Liver (tissue), 7 donors: ENCODE measurements at regions not wholly inside any gene's neighbourhood (a gene's known extent, or its start where the extent isn't known, plus 50 kb on each side); places are given as distances from the start of the nearest gene placed in this dataset.

ENCODE experiments used
- DNase-seq: peaks from one replicate; pipeline ENCODE4 v3.0.0-alpha.2; 2017; ENCODE audit warnings: low spot score
- H3K27ac ChIP-seq, 2 donors: one replicate each; pipeline ENCODE4 v1.7.0; 2013; ENCODE audit warnings: inconsistent platforms in 2 of 2, low read length in 2 of 2, control low read depth in 1 of 2, low read depth in 1 of 2, mild to moderate bottlenecking in 1 of 2
- H3K27me3 ChIP-seq, 4 donors: one replicate each; pipeline versions ENCODE4 v1.6.1 to v1.7.0; 2013; ENCODE audit warnings: low read length in 3 of 4, inconsistent platforms in 1 of 4, mild to moderate bottlenecking in 1 of 4, moderate library complexity in 1 of 4; ENCODE audit not compliant: control insufficient read depth in 4 of 4, insufficient read depth in 4 of 4
- H3K36me3 ChIP-seq, 4 donors: one replicate each; pipeline versions ENCODE4 v1.6.1 to v1.7.0; 2013; ENCODE audit warnings: low read length in 3 of 4, mild to moderate bottlenecking in 3 of 4, low read depth in 1 of 4, moderate library complexity in 1 of 4; ENCODE audit not compliant: control insufficient read depth in 4 of 4, insufficient read depth in 3 of 4
- H3K4me1 ChIP-seq, 4 donors: one replicate each; pipeline versions ENCODE4 v1.6.1 to v1.7.0; 2013; ENCODE audit warnings: low read length in 3 of 4, mild to moderate bottlenecking in 3 of 4, moderate library complexity in 1 of 4; ENCODE audit not compliant: control insufficient read depth in 4 of 4, insufficient read depth in 4 of 4
- H3K4me3 ChIP-seq, 3 donors: one replicate each; pipeline versions ENCODE4 v1.6.1 to v1.7.0; 2013; ENCODE audit warnings: low read length in 3 of 3, control low read depth in 1 of 3, low read depth in 1 of 3, mild to moderate bottlenecking in 1 of 3
- H3K9ac ChIP-seq, 2 donors: one replicate each; pipeline ENCODE4 v1.7.0; 2013; ENCODE audit warnings: low read length in 2 of 2, mild to moderate bottlenecking in 2 of 2, moderate library complexity in 2 of 2, control low read depth in 1 of 2, low read depth in 1 of 2
- H3K9me3 ChIP-seq, 4 donors: one replicate each; pipeline versions ENCODE4 v1.6.1 to v1.7.0; 2013; ENCODE audit warnings: low read length in 3 of 4; ENCODE audit not compliant: control insufficient read depth in 4 of 4
- EGR1 ChIP-seq, 2 donors: IDR thresholded peaks; 2 replicates each; pipeline ENCODE4 v1.6.1; 2016 to 2018; ENCODE audit warnings: antibody characterized with exemption in 2 of 2, low read depth in 2 of 2
- FOXA1 ChIP-seq: IDR thresholded peaks from 2 replicates; pipeline ENCODE4 v1.6.1; 2016; ENCODE audit warnings: antibody characterized with exemption
- GABPA ChIP-seq, 2 donors: IDR thresholded peaks in 1 of 2; conservative IDR thresholded peaks in 1 of 2; 2 replicates each; pipeline ENCODE4 v1.6.1; 2016; ENCODE audit warnings: antibody characterized with exemption in 2 of 2, mild to moderate bottlenecking in 1 of 2, moderate library complexity in 1 of 2
- HNF4G ChIP-seq: IDR thresholded peaks from 2 replicates; pipeline ENCODE4 v1.6.1; 2016; ENCODE audit warnings: antibody characterized with exemption
- JUND ChIP-seq, 2 donors: IDR thresholded peaks; 2 replicates each; pipeline ENCODE4 v1.6.1; 2016; ENCODE audit warnings: antibody characterized with exemption in 2 of 2
- NR2F2 ChIP-seq: IDR thresholded peaks from 2 replicates; pipeline ENCODE4 v1.6.1; 2016; ENCODE audit warnings: antibody characterized with exemption
- RAD21 ChIP-seq, 2 donors: IDR thresholded peaks; 2 replicates each; pipeline ENCODE4 v1.6.1; 2016; ENCODE audit warnings: antibody characterized with exemption in 2 of 2, mild to moderate bottlenecking in 2 of 2
- RXRA ChIP-seq, 2 donors: IDR thresholded peaks; 2 replicates each; pipeline ENCODE4 v1.6.1; 2017 to 2018; ENCODE audit warnings: antibody characterized with exemption in 2 of 2, mild to moderate bottlenecking in 1 of 2
- SP1 ChIP-seq: IDR thresholded peaks from 2 replicates; pipeline ENCODE4 v1.6.1; 2018; ENCODE audit warnings: antibody characterized with exemption, mild to moderate bottlenecking
- TAF1 ChIP-seq: conservative IDR thresholded peaks from 2 replicates; pipeline ENCODE4 v1.6.1; 2016; ENCODE audit warnings: antibody characterized with exemption, mild to moderate bottlenecking
- YY1 ChIP-seq: IDR thresholded peaks from 2 replicates; pipeline ENCODE4 v1.6.1; 2016; ENCODE audit warnings: antibody characterized with exemption, mild to moderate bottlenecking
- WGBS: extraction: QIAGEN DNeasy Blood & Tissue Kit; methylation state at CpG from one replicate; pipeline ENCODE4 v1.1.7; 2013; 5-methylcytosine and 5-hydroxymethylcytosine counted together
- TF ChIP-seq, protein P1 (sequence below): IDR thresholded peaks from 2 replicates; pipeline ENCODE4 v1.6.1; 2016; ENCODE audit warnings: antibody characterized with exemption, mild to moderate bottlenecking
- TF ChIP-seq, protein P2 (sequence below): IDR thresholded peaks from 2 replicates; pipeline ENCODE4 v1.6.1; 2016; ENCODE audit warnings: antibody characterized with exemption
- TF ChIP-seq, protein P3 (sequence below): IDR thresholded peaks from 2 replicates; pipeline ENCODE4 v1.6.1; 2016; ENCODE audit warnings: antibody characterized with exemption
- donor health status: healthy.
- donor health status: healthy.
- donor health status: healthy.
- donor health status: healthy.

DNA sequence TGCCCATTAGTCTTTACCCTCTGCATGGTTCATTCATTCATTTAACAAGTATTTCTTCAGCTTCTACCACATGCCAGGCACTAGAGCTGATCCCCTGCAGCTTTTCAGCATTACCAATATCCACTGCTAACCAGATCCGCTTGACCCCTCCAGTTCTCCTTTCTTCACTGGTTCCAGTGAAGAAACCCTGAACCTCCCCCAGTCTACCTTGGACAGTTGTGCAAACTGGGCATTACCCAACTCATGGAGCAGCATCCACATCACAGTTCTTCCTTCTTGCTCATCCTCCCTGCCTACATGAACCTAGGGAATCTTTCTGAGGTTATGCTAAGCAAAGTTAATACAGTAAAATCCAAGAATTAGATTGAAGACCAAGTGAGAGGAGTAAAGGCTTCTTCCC lies 78.7 kb upstream of the SERP2 start:
- no peak for DNase-seq
- no peaks in the 10 kb centered on the region for H3K27me3 ChIP-seq
- no peak overlapping the region for H3K9ac ChIP-seq
- H3K36me3 ChIP-seq = no peaks in the 10 kb centered on the region
- H3K27ac ChIP-seq = no peak overlapping the region
- TF ChIP-seq FOXA1 (no peak), HNF4G (no peak), RAD21 (IDR thresholded peaks at IDR 0.05) (no peak), YY1 (no peak), GABPA (IDR thresholded peaks at IDR 0.05 in 1 of 2, conservative IDR thresholded peaks at IDR 0.05 in 1 of 2) (no peak), JUND (IDR thresholded peaks at IDR 0.05) (no peak), NR2F2 (no peak), EGR1 (IDR thresholded peaks at IDR 0.05; ENCODE audit: low read depth in 2 of 2) (no peak), RXRA (IDR thresholded peaks at IDR 0.05) (no peak), TAF1 (no peak)
- TF ChIP-seq, protein P1, sequence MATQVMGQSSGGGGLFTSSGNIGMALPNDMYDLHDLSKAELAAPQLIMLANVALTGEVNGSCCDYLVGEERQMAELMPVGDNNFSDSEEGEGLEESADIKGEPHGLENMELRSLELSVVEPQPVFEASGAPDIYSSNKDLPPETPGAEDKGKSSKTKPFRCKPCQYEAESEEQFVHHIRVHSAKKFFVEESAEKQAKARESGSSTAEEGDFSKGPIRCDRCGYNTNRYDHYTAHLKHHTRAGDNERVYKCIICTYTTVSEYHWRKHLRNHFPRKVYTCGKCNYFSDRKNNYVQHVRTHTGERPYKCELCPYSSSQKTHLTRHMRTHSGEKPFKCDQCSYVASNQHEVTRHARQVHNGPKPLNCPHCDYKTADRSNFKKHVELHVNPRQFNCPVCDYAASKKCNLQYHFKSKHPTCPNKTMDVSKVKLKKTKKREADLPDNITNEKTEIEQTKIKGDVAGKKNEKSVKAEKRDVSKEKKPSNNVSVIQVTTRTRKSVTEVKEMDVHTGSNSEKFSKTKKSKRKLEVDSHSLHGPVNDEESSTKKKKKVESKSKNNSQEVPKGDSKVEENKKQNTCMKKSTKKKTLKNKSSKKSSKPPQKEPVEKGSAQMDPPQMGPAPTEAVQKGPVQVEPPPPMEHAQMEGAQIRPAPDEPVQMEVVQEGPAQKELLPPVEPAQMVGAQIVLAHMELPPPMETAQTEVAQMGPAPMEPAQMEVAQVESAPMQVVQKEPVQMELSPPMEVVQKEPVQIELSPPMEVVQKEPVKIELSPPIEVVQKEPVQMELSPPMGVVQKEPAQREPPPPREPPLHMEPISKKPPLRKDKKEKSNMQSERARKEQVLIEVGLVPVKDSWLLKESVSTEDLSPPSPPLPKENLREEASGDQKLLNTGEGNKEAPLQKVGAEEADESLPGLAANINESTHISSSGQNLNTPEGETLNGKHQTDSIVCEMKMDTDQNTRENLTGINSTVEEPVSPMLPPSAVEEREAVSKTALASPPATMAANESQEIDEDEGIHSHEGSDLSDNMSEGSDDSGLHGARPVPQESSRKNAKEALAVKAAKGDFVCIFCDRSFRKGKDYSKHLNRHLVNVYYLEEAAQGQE = no peak
- TF ChIP-seq, protein P2, sequence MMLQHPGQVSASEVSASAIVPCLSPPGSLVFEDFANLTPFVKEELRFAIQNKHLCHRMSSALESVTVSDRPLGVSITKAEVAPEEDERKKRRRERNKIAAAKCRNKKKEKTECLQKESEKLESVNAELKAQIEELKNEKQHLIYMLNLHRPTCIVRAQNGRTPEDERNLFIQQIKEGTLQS = no peak
- H3K4me3 ChIP-seq = no peak overlapping the region
- H3K9me3 ChIP-seq = peaks cover 0 to 2% (median 0%) of the 10 kb centered on the region in 4 donors
- WGBS = 95% methylated on average over 1 of the region's 1 CpG
- peaks cover 0 to 15% (median 9%) of the 10 kb centered on the region in 4 donors for H3K4me1 ChIP-seq

DNA sequence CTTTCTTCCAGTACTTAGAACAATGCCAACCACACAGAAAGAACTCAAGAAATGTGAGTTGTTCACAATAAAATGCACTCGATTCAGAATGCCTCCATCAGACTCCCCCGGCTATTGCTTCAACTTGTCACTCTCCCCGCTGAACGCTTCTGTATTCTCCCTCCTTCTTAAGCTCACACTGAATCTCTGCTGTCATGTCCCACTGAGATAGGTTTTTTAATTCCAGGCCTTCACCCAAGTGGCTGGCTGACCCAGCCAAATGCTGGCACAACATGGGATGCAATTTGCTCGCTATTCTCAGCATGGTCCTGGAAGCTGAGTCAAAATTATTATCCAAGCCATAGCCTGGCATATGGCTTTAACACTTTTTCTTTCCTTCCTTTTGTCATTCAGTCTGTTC lies 76.8 kb upstream of the SERP2 start:
- Histone ChIP-seq H3K27ac (no peak overlapping the region), H3K36me3 (no peaks in the 10 kb centered on the region), H3K27me3 (no peaks in the 10 kb centered on the region), H3K4me1 (peaks cover 4 to 23% (median 10%) of the 10 kb centered on the region in 4 donors), H3K9ac (no peak overlapping the region), H3K9me3 (peaks cover 0 to 2% (median 0%) of the 10 kb centered on the region in 4 donors), H3K4me3 (no peak overlapping the region)
- no peak for DNase-seq
- 96% methylated on average over 5 of the region's 5 CpGs for WGBS
- no peak for TF ChIP-seq SP1

DNA sequence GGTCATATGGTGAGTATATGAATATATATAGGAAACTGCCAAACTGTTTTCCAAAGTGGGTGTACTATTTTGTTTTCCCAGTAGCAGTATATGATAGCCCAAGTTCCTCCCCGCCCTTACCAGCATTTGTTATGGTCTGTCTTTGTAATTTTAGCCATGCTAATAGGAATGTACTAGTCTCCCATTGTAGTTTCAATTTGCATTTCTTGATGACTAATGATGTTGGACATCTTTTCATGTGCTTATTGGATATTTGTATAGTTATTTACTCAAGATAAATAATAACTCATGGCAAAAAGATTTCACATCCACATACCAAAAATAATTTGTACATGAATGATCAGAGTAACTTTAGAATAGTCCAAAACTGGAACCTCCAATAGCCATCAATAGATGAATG lies 75.3 kb upstream of the SERP2 start:
- no peak for DNase-seq
- WGBS = 98% methylated on average over 1 of the region's 1 CpG

More for the DNA sequence above, 75.3 kb upstream of the SERP2 start:
- H3K36me3 ChIP-seq = no peaks in the 10 kb centered on the region
- H3K4me1 ChIP-seq = peaks cover 4 to 23% (median 10%) of the 10 kb centered on the region in 4 donors
- H3K27ac ChIP-seq = no peak overlapping the region
- H3K9me3 ChIP-seq = no peaks in the 10 kb centered on the region
- H3K27me3 ChIP-seq = no peaks in the 10 kb centered on the region
- no peak overlapping the region for H3K4me3 ChIP-seq
- H3K9ac ChIP-seq = no peak overlapping the region
- no peak for TF ChIP-seq FOXA1
- TF ChIP-seq, protein P3, sequence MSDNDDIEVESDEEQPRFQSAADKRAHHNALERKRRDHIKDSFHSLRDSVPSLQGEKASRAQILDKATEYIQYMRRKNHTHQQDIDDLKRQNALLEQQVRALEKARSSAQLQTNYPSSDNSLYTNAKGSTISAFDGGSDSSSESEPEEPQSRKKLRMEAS = no peak
